ENCODE measurements at regions not wholly inside any gene's neighbourhood (a gene's known extent, or its start where the extent isn't known, plus 50 kb on each side); places are given as distances from the start of the nearest gene placed in this dataset.

DNA sequence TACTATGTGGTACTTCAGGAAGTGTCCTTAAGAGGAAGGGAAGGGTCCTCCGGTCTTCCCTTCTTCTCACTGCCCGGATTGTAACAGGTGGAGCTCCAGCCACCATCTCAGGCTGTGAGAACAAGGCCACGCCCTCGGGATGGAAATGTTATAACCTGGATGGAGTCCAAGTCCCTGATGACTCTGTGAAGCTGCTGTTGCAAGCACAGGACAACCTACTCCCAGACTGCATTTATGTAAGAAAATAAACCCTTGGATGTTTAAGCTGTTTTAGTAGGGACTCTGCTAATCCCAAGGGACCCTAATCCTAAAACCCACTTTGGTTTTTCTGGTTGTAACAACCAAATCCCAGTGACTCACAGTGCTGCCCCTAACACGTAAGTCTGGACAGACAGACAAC lies 221.6 kb downstream of the ACTL7B start:
- Histone ChIP-seq H3K4me3 (replicated peaks in 1 of 3; ENCODE audit: insufficient read depth in 1 of 3, low read depth in 1 of 3, low read length in 3 of 3) (no peak overlapping the region), H3K27me3 (ENCODE audit: control insufficient read depth in 2 of 2, insufficient read depth in 2 of 2, low read length in 2 of 2) (no peaks in the 10 kb centered on the region), H3K79me2 (ENCODE audit: control insufficient read depth, insufficient read depth, low read length) (no peaks in the 10 kb centered on the region), H3K4me2 (ENCODE audit: insufficient read depth, low read length) (no peak overlapping the region), H3K4me1 (ENCODE audit: control insufficient read depth, extremely low read depth, insufficient read depth, low read length) (no peaks in the 10 kb centered on the region), H3K27ac (ENCODE audit: insufficient read depth, low read depth, low read length) (no peak overlapping the region), H4K20me1 (replicated peaks; ENCODE audit: control insufficient read depth, extremely low read depth, insufficient read depth, low read length) (no peaks in the 10 kb centered on the region), H3K9me3 (replicated peaks; ENCODE audit: control insufficient read depth, insufficient read depth, low read length) (no peaks in the 10 kb centered on the region), H3K9ac (replicated peaks; ENCODE audit: extremely low read depth, insufficient read depth, low read length) (no peak overlapping the region), H3K9me1 (replicated peaks; ENCODE audit: control insufficient read depth, extremely low read depth, insufficient read depth, low read length) (no peaks in the 10 kb centered on the region), H3K36me3 (ENCODE audit: control insufficient read depth in 2 of 2, extremely low read depth in 1 of 2, insufficient read depth in 2 of 2, low read length in 2 of 2) (no peaks in the 10 kb centered on the region), H2AFZ (ENCODE audit: low read depth, low read length) (no peak overlapping the region)
- ChIA-PET CTCF (no interaction called here), POLR2A (no interaction called here)
- TF ChIP-seq MAX (IDR thresholded peaks at IDR 0.05; ENCODE audit: insufficient read depth, insufficient read length), result no peak
- DNase-seq (ENCODE audit: low read depth, low spot score) (no peak), FAIRE-seq (no peak)
- dilution Hi-C loops (cut with MboI; ENCODE audit: extremely low pct_ligation_motif_present, low sequenced_read_pairs) (no loop called here), intact Hi-C loops (cut with micrococcal nuclease) (no loop called here)
- no TSS peak for BruUV-seq (replicated peaks)

- H4K20me1 ChIP-seq (replicated peaks; ENCODE audit: control insufficient read depth, extremely low read depth, insufficient read depth, low read length), result no peaks in the 10 kb centered on the region
- BruUV-seq (replicated peaks), result no TSS peak
- H3K27ac ChIP-seq (ENCODE audit: insufficient read depth, low read depth, low read length), result no peak overlapping the region
- H2AFZ ChIP-seq (ENCODE audit: low read depth, low read length), result no peak overlapping the region
- no peaks in the 10 kb centered on the region for H3K36me3 ChIP-seq (ENCODE audit: control insufficient read depth in 2 of 2, extremely low read depth in 1 of 2, insufficient read depth in 2 of 2, low read length in 2 of 2)
- H3K4me3 ChIP-seq (replicated peaks in 1 of 3; ENCODE audit: insufficient read depth in 1 of 3, low read depth in 1 of 3, low read length in 3 of 3), result no peak overlapping the region
- TF ChIP-seq GATA2 (IDR thresholded peaks at IDR 0.05; ENCODE audit: insufficient read depth, insufficient read length, low read depth, low read length), result no peak
- no peaks in the 10 kb centered on the region for H3K9me1 ChIP-seq (replicated peaks; ENCODE audit: control insufficient read depth, extremely low read depth, insufficient read depth, low read length)
- no peaks in the 10 kb centered on the region for H3K27me3 ChIP-seq (ENCODE audit: control insufficient read depth in 2 of 2, insufficient read depth in 2 of 2, low read length in 2 of 2)
- no peaks in the 10 kb centered on the region for H3K4me1 ChIP-seq (ENCODE audit: control insufficient read depth, extremely low read depth, insufficient read depth, low read length)
- H3K79me2 ChIP-seq (ENCODE audit: control insufficient read depth, insufficient read depth, low read length), result no peaks in the 10 kb centered on the region
- H3K9ac ChIP-seq (replicated peaks; ENCODE audit: extremely low read depth, insufficient read depth, low read length), result no peak overlapping the region
- intact Hi-C loops (cut with micrococcal nuclease), result no loop called here
- H3K4me2 ChIP-seq (ENCODE audit: insufficient read depth, low read length), result no peak overlapping the region
- FAIRE-seq (no peak), DNase-seq (ENCODE audit: low read depth, low spot score) (no peak)
- ChIA-PET POLR2A (no interaction called here), CTCF (no interaction called here)
- dilution Hi-C loops (cut with MboI; ENCODE audit: extremely low pct_ligation_motif_present, low sequenced_read_pairs), result no loop called here
- no peaks in the 10 kb centered on the region for H3K9me3 ChIP-seq (replicated peaks; ENCODE audit: control insufficient read depth, insufficient read depth, low read length)
Measured at GRCh38 chr9:108631496-108632285, 224.1 kb downstream of the ACTL7B start.

All from endothelial cell of umbilical vein (primary cell).